NCI-H2227 treated with DMSO at 0.1 percent for 48 hours (cell line): ENCODE measurements at regions not wholly inside any gene's neighbourhood (a gene's known extent, or its start where the extent isn't known, plus 50 kb on each side); places are given as distances from the start of the nearest gene placed in this dataset.

ENCODE experiments used
- DNase-seq: peaks from one replicate; lab custom pipeline; 2025; lab: John Stamatoyannopoulos, UW

DNA sequence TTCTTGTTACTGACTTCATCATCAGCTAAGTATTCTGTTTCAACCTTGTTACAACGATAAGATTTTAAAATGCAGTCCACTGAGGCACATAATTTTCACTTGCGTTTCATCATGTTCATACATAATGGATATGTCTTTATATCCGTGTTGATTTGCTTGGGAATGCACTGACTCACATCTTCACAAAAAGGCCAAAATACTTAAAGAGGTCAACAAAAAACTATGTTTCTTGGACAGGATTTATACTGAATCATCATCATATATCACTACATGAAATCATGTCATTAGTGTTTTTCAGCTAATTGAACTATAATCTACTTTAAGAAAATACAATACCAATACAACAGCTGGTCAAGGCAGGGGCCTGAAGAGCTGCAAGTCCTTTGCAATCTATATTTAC, 324.5 kb upstream of the KLF6 start:
- no peak for DNase-seq

DNA sequence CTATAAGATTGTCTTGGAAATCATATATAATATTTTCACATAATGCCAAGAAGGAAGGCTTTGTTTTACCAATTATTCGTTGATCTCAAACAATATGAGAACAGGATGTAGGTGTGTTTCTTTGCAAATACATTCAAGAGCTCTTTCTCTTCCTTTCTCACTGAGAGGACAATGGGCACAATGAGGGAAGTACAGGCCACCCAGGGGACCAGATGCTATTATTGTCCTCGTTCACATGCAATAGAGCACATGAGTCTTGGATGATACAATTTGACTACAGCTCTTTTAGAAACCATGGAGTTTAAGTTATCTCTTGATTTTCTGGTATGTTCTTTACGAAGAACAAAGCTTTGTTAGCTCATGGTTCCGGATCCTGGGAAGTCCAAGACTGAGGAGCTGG, 323.7 kb upstream of the KLF6 start:
- DNase-seq = no peak

DNA sequence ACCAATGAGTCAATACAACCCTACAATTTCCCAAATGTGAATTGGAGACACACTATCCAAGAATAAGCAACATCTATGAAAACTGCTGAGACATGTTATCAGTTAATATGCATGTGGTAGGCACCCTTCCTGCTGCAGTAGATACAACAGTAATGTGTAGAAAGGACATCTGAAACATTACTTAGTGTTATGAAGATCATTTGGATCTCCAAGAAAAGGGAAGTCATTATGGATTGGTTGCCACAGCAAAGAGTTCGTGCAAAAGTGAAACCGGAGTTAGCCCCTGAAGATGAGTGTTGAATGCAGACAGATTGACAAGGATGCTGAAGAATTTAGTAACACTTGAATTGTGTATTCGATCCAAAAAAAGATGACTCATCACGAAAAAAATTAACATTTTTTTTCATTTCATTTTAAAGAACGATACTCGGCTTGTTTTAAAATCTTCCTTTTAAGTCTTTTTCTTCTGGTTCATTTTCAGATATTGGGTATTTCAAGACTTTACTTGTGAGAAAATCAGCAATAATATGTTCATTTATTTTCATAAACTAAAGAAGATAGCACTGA, 322.4 kb upstream of the KLF6 start:
- DNase-seq = no peak

DNA sequence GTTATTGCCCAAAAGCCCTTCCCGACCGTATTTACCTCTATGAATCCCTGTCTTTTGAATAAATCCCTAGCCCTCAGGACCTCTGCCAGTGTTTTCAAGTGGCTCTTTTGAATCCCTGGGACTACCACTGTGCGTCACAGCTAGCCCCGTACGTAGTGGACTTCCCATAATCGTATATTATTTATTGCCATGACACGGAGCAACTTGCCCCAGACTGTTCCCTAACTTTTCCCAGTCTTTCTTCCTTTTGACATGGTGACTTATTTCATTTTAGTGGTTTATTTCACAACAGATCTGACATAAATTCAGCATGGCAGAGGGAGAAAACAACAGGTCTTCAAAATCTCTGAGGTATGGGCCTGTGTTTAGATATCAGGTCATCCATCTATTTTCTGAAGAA, 318.6 kb upstream of the KLF6 start:
- no peak for DNase-seq

DNA sequence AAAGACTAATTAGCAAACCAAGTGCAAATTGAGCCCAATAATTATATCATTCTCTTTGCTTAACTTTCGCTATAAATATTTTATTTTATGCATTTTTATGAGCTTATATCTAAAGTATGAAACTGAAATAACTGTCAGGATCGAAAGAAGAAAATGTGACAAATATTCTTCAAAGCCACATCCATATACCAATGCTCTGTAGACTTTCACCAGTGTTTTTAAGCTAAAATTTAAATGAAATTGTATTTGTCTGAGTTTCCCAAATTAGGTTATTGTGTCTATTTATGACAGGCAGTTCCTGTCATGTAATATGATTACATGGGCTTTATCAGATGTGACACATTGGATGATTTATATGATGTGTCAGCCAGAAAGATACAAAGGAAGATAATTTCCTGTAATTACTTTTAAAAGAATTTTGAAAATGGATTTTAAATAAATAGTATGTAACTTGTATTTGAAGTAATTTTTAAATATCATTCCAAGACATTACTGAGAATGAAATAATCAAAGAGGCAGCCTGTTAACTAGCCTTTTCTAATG, 317.9 kb upstream of the KLF6 start:
- DNase-seq = no peak

DNA sequence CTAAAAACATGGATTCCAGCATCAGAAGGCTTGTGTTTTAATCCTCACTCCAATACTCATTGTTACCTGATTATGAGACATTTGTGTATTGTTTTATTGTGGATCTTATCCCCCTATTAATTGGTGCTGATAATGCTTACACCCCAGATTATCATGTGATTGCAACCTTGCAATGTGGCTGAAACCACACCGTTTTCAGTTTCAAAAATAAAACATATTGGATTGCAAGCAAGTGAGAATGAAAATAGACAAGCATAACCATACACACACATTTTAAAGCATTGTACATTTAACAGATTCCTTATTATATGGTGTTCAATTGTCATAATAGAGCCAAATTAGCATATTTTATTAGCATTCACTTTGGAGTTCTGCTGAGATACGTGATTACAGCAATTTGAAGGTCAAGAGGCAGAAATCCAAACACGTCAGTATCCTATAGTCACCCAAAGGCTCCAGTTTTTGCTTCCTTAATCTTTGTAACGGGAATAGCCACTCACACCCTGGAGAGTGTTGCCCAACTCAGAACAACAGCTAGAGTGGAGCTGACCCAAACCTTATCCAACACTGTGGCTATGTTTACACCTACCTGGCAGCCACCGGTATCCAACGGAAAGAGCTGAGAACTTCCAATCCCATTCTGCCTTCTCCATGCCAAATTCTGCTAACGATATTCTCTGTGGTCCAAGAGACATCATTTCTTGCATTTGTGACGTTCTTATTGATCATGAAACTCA, 317.1 kb upstream of the KLF6 start:
- DNase-seq = no peak

DNA sequence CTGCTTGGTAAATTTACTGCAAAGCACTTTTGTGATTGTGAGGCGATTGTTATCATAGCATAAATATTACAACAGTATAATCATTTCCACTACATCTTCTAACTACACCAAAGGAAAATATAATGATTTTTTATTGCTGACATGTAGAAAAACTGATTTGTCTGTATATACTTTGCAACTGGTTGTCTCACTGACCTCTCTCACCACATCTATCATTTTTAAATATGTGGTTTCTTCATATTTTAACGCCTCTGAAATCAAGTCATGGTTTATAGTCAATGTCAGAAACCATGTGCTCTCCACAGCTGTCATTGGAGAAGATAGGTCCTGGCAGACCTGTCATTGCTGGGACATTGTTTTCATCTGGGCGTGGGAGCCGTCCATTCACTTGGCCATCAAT, 315.4 kb upstream of the KLF6 start:
- DNase-seq = no peak

DNA sequence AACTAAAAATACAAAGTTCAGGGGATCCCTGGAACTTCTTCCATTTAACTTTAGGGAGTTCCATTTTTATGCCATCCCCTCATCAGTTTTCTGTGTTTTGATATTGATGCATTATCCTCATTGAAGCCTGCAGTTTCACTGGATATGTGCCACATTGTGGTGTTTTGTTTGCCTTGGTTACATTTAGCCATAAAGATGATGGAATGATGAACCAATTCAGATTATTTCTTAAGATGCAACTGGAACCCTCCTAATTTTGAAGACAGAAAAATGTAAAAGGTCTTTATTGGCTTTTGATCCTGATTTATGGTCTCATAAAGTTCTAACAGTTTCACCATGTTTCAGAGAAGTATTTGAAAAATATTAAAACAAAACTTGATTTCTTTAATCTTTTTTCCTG, 314.2 kb upstream of the KLF6 start:
- no peak for DNase-seq

DNA sequence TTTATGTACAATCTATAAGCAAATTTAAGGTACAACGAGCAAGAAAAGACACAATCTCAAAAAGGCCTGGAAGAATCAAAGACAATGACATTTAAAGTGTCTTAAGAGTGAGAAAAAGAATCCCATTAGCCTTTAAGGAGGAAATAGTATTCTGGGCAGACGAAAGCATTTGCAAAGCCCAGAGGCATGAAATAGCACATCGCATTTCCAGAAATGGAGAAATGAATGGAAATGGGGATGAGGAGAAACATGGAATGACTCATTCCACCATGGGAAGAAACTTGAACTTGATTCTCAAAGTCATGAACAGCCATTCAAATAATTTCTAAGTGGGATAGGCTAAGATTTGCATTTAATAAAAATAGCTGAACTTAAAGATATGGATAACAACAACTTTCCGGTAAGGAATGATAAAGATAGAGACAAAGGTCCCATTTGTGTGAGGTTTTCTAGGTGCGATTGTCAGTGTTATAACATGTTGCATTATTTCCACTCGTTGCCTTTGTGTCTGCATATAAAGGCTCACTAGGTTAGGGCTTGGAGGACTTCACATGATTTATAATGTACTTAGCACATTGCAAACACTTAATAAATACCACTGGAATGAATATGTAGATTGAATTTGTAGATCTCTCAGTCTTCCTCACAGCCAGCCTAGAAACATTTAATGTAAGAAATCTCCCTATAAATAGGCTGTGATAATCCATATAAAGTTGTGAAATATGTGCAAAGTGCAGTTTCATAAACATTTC, 310.3 kb upstream of the KLF6 start:
- no peak for DNase-seq

DNA sequence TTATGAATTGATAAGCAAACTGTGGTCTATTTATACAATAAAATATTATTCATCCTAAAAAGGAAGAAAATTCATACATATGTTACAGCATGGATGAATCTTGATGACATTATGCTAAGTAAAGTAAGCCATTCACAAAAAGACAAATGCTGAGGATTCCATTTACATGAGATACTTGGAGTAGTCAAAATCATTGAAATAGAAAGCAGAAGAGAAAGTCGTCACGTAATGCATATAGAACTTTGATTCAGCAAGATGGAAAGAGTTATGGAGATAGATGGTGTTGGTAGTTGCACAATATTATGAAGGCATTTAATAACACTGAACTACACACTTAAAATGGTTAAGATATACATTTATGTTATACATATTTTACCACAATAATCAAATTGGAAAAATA, 309.7 kb upstream of the KLF6 start:
- no peak for DNase-seq

DNA sequence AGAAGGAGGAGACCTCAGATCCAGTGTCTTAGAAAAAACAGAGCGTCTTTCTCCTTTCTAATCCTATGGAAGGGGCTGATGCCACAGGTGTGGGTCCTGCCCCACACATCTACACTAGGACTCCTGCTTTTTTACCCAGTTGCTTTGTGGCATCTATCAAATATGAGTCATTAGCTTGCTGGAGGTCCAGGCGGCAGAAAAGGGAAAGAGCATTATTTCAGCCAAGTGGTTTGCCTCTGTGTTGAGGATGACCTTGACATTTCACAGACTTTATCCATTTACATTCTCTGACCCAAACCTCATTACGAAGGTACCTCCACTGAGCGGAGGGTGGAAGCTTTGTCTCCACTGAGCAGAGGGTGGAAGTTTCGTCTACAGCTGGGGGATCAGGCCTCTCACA, 308.4 kb upstream of the KLF6 start:
- peak; percentile 0 for DNase-seq

DNA sequence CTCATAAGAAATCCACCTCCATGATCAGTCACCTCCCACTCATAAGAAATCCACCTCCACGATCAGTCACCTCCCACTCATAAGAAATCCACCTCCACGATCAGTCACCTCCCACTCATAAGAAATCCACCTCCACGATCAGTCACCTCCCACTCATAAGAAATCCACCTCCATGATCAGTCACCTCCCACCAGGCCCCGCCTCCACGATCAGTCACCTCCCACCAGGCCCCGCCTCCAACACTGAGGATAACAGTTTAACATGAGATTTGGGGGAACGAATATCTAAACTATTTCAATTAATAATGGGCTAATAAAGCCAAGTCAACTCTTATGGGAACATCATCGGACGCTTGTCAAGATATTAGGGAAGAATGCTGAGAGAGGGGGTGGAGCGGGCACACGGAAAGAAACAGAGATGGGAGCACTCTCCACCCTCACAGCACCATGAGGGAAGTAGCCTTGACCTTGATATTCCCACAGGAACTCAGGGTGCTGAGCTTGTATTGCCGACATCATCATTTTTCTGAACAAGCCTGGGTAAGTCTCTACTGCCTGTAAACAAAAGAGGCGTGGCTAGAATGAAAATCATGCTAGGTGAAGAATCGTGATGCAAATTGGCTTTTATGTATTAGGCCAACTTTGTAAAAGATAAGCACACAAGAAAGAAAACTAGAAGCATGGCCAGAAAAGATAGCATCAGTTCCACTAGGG, 303.5 kb upstream of the KLF6 start:
- no peak for DNase-seq

DNA sequence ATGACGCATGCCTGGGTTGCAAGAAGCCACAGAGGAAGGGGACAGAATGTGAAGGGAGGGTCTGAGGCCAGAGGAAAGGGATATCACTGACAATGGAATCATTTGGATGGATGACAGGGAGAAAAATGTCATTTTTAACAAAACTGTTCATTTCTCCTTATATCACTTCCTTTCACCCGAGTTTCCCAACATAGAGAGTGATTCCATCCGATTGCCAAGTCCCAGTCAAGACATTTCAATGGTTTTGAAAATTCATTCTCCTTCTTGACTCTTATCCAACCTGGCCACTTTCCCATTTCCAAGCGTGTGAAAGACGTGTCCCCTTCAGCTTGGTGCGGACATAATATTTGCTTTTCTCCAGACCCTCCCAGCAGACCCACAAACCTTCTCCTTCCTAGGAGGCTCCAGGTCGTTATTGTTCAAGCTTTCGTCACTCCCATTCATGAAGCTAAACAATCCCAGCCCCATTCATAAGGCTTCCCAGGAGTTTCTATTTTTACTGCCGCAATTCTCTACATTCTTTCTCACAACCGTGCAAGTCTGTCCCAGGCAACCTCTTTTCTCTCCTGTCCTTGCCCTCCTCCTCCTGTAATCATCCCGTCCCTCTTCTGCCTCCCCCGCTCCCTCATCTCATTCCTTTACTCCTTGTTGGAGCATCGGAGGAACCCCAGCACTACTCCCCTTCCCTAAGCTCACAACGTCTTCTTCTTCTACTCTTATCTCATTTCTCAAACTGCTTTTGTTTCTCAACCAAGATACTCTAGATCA, 301.3 kb upstream of the KLF6 start:
- no peak for DNase-seq

DNA sequence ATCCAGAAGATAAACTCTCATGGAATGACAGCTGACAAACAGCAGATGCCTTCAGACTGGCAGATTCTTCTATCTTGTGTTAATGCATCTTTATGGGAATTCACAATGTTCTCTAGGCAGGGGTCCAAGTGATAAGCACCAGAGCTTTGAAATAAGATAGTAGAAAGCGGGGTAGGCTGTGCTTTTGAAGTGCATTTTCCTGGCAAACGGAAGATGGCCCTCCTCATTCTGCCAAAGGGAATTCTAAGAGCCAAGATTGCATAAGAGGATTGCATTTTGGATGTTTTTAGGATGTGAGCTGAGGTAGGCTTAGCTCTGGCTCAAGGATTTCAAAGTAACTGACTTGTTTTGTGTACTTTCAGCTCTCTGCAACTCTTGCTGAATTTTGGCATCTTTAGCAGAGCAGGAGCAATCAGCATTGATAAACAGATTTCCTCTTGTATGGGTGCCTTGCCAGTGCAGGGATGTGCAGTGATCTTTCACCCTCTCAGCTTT, 298.5 kb upstream of the KLF6 start:
- DNase-seq = peak; percentile 44

DNA sequence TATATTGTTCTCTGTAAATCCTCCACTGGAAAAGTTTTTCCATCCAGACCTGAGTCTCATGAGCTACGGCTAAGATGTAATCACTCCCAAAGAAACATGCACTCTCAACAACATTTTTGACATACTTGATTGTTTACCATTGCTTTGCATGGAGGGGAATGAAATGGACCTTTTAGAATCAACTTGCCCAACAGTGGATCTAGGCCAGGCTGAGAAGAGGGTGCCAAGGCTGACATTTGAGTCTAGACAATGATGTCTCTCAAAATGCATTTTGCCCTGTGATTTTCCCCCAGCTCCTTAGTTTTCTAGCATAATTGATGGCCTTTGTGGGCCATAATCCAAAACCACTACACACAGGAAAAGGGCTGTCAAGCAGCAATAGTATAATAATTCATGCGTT, 297.9 kb upstream of the KLF6 start:
- DNase-seq = no peak

DNA sequence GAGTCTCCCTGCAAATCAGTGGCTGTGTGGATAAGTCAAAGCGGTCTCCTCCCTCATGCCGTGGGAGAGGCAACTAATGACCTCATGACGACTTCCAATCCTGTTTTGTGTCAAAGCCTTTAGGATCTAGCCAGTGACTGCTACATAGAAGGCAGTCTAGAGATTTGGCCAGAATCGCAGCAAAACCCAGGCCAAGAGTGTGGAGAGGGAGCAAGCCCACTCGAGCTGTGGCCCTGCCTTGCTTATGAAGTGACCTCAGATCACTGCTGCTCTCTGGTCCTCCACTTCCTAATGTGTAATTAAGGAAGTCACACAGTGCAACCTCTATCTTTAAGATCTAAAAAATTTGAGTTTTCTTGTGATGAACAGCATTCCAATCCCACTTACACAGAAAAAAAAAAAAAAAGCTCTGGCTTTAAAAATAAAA, 296.7 kb upstream of the KLF6 start:
- DNase-seq = no peak

DNA sequence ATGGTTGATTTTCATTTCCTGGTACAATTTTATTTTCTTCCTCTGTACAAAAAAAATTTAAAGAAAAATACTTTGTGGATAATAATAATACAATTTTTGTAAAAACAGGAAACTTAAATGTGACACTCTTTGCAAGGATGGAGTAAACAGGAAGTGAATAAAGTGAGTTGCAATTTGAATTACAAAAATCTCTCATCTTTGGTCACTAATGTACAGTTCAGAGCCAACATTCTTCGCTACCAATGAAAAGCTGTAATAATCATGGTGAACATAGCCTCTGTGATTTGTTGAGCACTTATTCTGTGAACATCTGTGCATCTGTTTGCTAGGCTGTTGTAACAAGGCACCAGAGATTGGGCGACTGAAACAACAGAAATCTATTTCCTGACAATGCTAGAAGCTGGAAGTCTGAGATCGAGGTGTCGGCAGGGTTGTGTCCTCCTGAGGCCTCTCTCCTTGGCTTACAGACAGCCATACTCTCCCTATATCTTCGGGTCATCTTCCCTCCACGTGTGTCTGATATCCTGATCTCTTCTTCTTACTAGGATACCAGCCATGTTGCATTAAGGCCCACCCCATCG, 295.3 kb upstream of the KLF6 start:
- no peak for DNase-seq

DNA sequence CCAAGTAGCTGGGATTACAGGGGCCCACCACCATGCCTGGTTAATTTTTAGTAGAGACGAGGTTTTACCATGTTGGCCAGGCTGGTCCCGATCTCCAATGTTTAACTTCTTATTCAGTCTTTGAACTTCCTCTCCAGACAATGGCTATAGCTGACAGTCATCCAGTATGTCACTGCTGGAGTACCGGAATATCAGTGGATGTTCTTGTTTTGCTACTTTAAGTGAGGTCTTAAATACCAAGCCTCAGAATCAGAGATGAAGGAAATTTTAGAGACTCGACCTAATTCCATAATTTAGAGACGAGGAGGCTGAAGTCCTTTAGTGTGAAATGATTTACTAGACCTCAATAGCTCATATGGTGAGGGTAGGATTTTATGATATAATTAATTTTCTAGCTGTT, 294.8 kb upstream of the KLF6 start:
- no peak for DNase-seq

DNA sequence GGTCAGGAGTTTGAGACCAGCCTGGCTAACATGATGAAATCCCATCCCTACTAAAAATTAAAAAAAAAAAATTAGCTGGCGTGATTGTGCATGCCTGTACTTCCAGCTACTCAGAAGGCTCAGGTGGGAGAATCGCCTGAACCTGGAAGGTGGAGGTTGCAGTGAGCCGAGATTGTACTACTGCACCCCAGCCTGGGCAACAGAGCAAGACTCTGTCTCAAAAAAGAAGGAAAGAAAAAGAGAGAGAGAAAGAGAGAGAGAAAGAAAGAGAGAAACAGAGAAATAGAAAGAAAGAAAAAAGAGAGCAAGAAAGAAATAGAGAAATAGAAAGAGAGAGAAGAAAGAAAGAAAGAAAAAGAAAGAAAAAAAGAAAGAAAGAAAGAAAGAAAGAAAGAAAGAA, 292.8 kb upstream of the KLF6 start:
- DNase-seq = no peak

DNA sequence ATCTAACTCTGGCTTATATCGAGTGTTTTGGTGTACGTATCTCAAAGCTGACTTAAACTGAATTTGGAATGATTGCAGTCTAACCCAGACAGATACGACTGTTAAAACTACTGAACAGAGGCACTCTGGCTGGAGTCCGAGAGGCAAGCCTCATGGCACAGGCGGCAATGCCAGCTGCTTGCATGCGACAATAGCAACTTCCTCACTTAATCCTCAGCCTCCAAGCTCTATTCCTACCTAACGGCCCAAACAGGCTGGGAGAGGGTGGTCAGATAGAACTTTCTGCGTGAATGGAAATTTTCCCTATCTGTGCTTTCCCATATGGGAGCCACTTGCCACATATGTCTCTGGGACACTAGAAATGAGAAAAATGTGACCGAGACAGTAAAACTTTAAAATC, 292.0 kb upstream of the KLF6 start:
- DNase-seq = no peak

DNA sequence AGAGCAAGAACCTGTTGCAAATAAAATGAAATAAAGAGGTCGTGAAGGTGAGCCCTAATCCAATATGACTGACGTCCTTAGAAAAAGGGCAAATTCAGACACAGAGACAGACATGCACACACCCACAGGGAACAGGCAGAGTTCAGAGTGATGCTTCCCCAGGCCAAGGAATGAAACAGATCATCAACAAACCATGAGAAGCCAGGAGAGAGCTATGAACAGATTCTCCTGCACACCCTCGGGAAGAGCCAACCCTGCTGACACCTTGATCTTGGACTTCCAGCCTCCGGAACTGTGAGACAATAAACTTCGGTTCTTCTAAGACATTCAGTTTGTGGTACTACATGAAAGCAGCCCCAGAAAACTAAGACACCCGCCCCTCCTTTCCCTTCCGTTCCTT, 290.4 kb upstream of the KLF6 start:
- no peak for DNase-seq
